Islet precursor cell (in vitro differentiated cells): ENCODE measurements at regions not wholly inside any gene's neighbourhood (a gene's known extent, or its start where the extent isn't known, plus 50 kb on each side); places are given as distances from the start of the nearest gene placed in this dataset.
A peak's percentile ranks its signal among the peaks of the same experiment; 100 is the strongest.

Source experiments
- DNase-seq: peaks from one replicate; pipeline ENCODE4 v3.0.0-alpha.2; 2018

DNA sequence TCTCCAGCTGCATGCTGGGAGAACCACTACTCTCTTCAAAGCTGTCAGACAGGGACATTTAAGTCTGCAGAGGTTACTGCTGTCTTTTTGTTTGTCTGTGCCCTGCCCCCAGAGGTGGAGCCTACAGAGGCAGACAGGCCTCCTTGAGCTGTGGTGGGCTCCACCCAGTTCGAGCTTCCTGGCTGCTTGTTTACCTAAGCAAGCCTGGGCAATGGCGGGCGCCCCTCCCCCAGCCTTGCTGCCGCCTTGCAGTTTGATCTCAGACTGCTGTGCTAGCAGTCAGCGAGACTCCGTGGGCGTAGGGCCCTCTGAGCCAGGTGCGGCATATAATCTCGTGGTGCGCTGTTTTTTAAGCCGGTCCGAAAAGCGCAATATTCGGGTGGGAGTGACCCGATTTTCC is 215.0 kb downstream of the STIM2 start:
- peak; percentile 67 for DNase-seq

DNA sequence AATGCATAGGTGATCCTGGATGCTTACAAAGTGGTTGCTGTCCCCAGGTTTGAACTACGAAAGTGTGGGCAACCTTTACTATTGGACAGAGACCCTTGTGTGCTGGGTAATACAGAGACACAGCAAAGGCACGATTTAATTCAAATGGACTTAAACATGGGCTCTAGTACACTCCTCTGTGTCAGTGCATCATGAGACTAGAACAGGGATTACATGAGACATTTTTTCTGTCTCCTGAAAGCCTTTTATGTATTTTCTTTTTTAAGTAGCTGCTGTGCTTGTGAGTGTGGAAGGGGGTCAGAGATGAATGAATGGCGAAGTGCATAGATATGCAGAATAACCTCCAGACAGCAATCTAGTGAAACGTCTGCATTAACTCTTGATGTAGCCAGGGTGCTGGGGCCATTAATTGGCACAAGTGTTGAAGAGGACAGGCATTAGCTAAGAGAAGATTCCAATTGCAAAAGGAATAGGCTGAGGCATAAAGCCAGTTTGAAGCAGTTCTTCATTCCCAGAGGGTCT is 218.4 kb downstream of the STIM2 start:
- no peak for DNase-seq

DNA sequence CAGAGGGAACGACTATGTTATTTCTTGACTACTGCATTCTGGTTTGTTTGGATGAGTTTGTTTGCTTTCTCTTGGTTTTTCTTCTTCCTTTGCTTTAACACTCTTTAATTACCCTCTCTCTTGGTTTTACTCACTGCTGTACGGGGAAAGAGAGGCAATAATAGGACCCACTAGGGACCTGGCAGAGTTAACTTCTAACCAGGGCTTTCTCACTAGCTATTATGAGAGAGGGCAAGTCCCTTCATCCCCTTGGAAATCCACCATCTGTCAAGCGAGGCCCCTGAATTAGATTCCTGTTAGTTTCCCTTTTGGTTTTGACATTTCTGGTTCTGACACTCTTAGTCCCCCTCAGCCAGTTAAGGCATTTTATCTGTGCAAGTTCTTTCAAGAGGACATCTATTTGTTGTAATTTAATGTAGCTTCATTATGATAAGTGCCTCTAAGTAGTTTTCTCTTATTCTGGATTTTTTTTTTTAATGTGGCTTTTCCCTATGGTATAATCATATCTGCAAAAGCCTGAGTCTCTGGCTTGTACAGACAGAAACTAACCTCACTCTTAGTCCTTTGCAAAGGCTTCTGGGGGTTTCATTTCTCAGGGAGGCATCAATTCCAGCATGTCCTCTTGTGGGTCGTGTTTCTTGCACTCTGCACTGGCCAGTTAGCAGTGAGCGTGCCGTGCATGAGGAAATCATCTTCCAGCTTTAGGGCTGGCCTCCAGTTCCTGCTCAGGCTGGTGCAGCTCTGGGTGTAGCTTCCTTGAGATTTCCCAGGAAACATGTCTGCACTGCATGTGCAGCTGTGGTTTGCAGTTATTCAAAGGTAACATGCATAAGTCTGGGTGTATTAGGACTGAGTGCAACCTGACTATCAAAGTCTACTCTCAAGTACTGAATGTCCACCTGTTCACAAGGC is 221.3 kb downstream of the STIM2 start:
- peak; percentile 15 for DNase-seq

GRCh38 chr4:27082776-27083175 is 222.1 kb downstream of the STIM2 start:
- DNase-seq = no peak

DNA sequence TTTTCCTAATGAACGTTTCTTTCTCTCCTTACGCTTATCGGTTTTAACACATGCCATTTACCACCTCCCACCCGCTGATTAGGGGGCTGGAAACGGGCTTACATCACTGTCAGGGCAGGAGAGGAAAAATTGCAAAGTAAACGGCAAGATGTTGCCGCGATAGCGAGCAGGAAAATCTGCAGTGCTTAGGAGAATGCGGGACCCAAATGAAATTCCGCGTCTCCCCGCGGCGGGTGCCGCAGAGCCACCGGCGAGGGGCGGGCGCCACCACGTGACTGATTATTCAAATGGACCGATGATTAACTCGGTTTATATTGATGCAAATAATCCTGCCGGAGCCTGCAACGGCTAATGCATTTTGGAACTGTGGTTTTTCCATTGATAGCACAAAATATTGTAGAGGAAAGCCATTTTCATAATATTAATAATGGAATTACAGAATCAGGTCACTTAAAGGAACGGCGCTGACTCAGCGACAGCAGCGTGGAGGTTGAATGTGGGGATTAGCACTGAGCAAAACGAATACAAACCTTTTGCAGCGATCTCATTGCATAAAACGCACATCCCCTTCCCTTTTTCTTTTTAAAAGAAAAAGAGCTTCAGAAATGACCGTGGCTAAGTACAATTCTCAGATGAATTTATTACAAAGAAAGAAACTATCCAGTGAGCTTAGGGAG is 224.2 kb downstream of the STIM2 start:
- DNase-seq = peak; percentile 74

GRCh38 chr4:27085396-27085795 is 224.8 kb downstream of the STIM2 start:
- peak; percentile 22 for DNase-seq

- peak; percentile 68 for DNase-seq
These were observed 226.8 kb downstream of the STIM2 start for GRCh38 chr4:27087306-27088045.

- DNase-seq = peak; percentile 84
These were observed 227.8 kb downstream of the STIM2 start for GRCh38 chr4:27088491-27088890.

DNA sequence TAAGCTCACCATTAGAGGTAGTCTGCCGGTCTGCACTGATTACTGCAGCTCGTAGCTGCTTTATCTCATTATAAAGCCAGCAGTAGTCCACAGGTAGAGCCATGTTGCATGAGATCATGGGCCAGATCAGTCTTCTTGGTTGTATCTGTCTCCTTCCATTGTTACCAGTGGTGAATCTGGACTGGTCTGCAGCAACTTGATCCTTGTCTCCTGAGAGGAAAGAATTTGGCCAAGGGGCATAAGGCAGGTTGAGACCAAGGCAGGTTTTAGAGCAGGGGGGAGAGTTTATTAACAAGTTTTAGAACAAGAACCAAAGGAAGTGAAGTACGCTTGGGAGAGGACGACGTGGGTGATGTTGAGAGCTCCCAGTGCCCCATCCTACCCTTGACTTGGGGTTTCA is 228.5 kb downstream of the STIM2 start:
- no peak for DNase-seq

DNA sequence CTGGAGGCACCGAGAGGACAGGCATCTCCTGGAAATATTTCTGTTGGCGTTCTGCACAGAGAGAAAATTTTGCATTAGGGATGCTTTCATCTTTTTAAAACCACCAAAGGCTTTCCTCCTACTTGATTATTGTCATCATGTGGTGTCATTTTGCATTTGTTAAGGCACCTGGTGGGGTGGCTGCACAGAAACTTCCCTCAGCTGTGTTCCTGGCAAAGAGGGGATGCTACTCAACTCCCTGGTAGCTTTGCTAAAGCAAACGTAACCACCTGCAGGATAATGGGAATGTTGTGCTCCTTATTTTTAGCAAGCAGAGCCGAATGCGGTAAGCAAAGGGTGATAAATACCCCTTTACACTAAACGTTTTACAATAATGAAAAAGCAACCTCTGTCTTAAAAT is 229.8 kb downstream of the STIM2 start:
- DNase-seq = no peak

DNA sequence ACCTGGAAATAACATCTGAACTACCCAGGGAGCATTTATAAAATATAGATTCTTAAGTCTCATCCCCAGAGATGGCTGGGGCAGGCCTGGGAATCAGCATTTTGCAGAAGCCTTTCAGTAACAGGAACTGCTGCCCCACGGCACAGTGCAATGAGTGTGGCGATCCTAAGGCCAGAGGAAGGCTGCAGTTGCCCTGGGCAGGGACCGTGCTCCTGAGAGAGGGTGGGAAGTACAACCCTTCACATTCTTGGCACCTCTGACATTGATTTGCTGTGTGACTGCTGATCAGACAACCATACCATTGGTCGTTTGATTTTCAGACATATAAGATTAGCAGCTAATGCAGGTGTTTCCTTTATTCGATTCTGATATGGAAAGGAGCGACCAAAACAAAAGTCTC is 233.6 kb downstream of the STIM2 start:
- no peak for DNase-seq

DNA sequence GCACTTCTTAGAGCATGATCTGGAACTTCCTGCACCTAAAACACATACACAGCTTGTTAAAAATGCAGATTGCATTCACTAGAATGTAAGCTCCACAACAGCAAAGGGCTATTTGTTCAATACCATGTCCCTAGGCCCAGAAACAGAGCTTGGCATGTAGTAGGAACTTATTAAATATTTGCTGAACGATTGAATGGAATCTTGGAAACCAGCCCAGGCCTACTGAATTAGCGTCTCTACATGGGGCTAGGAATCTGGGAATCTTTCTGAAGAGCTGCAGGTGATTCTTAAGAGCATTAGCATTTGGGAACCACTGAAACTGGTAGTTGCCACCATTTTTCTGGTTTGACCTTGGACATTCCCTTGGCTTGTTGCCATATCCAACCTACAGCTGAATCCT is 234.1 kb downstream of the STIM2 start:
- no peak for DNase-seq

GRCh38 chr4:27096142-27096824 is 235.6 kb downstream of the STIM2 start:
- no peak for DNase-seq

DNA sequence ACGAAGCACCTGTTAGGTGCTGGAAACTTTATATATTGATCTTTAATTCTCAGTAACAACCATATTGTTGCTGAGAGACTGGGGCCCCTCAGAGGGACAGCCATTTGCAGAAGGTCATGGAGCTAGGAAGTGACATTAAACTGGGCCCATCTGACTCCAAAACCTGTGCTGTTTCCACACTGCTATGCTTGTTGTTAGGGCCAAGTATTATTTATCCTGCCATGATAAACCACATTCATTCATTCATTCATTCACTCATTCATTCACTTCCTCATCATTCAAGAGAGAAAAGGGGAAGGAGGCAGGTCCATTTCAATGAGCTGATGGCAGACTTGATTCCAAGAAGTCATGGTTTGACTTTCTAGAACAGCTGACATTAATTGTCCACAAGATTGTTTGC is 237.4 kb downstream of the STIM2 start:
- DNase-seq = no peak

DNA sequence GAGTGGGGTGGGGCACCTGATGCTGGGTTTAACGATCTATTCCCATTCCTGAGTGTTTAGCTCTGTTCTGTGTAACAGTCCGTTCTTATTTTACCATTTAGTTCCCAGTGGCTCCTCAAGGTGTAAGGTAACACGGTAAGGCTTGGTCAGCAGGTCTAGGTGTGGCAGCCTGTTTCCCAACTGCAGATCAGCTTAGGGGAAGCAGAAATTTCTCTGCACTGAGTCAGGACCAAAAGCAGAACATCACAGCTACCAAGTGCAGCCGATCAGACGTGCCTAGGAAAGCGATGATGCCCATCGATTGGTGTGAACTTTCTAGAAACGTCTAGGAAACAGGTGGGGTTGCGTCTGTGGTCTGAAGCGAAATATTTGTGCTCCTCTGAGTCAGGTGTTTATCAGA is 240.1 kb downstream of the STIM2 start:
- peak; percentile 79 for DNase-seq

- DNase-seq = peak; percentile 82
These were observed 240.5 kb downstream of the STIM2 start for GRCh38 chr4:27101126-27101525.

DNA sequence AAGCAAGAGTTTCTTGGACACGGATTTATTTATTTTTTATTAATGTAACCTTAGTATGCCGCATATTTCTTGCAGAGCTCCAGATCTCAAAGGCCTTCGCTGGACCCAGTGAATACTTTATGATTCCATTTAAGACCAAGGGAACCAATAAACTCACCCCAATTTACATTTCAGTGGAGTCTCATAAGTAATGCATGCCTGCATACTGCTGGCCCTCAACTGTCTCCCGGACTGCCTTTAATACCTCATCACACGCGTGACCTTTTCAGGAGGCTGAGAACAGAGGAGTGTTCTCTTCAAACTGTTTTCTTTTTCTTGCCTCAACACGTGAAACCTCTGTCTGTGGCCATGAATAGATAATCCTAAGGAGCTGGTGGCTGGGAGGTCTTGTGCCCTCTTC is 240.9 kb downstream of the STIM2 start:
- DNase-seq = no peak

GRCh38 chr4:27111627-27112026 is 251.0 kb downstream of the STIM2 start:
- DNase-seq = peak; percentile 7

GRCh38 chr4:27112587-27112986 is 251.9 kb downstream of the STIM2 start:
- peak; percentile 9 for DNase-seq

DNA sequence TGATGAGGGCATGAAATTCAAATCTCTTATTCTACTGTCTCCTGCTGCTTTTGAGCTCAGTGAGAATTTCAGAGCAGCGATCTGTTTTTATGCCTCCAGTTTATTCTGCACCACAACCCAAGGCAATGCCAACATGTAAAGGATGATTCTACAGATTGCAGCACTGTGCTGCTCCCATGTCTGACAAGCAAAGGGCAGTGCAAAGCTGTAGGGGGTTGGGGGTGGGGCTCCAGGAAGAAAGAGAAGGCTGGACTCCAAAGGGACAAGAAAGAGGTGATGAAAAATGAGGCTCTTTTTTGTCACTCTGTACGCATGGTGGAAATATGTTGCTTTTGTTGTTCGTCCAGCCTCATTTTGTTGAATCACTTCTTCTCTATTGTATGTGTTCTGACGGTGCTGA is 254.6 kb downstream of the STIM2 start:
- DNase-seq = peak; percentile 32

- DNase-seq = peak; percentile 50
These were observed 256.8 kb downstream of the STIM2 start for GRCh38 chr4:27117453-27117852.

GRCh38 chr4:27119239-27119638 is 258.6 kb downstream of the STIM2 start:
- DNase-seq = no peak

DNA sequence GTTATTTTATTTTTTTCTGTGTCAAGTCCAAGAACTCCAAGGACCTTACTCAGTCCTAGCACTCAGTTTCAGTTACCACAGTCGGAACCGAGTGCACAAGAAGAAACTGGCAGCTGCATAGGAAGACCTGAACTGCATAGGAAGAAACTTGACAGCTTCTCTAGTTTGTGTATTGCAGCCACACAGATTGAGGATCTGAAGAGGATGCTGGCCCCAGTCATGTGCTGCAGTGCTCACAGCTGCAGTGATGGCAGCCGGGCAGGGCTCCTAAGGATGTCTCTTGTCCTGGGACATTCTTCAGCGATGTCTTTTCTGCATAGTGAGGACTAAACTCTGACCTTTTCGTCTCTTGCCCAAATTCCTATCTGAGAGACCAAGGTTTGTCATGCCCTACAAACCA is 261.2 kb downstream of the STIM2 start:
- DNase-seq = no peak
